GM18499 (cell line): ENCODE measurements at regions not wholly inside any gene's neighbourhood (a gene's known extent, or its start where the extent isn't known, plus 50 kb on each side); places are given as distances from the start of the nearest gene placed in this dataset.
A peak's percentile ranks its signal among the peaks of the same experiment; 100 is the strongest.

Experiments used
- ATAC-seq: cut with Tn5 transposase; IDR thresholded peaks from one replicate; pipeline ENCODE4 v1.9.1; 2021; ENCODE audit warnings: moderate number of reproducible peaks; ENCODE audit not compliant: insufficient read depth, unreplicated experiment

- ATAC-seq, result no peak
Measured at GRCh38 chr1:173128742-173129141, 78.0 kb upstream of the TNFSF18 start.

GRCh38 chr1:173127369-173128307 is 76.9 kb upstream of the TNFSF18 start:
- no peak for ATAC-seq

- ATAC-seq, result no peak
Measured at GRCh38 chr1:173126421-173126820, 75.7 kb upstream of the TNFSF18 start.

GRCh38 chr1:173122958-173123852 is 72.5 kb upstream of the TNFSF18 start:
- no peak for ATAC-seq

GRCh38 chr1:173122344-173122935 is 71.7 kb upstream of the TNFSF18 start:
- no peak for ATAC-seq

GRCh38 chr1:173118404-173118803 is 67.7 kb upstream of the TNFSF18 start:
- ATAC-seq, result no peak

- no peak for ATAC-seq
Measured at GRCh38 chr1:173117761-173118160, 67.0 kb upstream of the TNFSF18 start.

- ATAC-seq, result no peak
Measured at GRCh38 chr1:173117108-173117633, 66.4 kb upstream of the TNFSF18 start.

- no peak for ATAC-seq
Measured at GRCh38 chr1:173114346-173114745, 63.6 kb upstream of the TNFSF18 start.

GRCh38 chr1:173113015-173113741 is 62.4 kb upstream of the TNFSF18 start:
- ATAC-seq, result no peak

- ATAC-seq, result peak; percentile 94
Measured at GRCh38 chr1:173112129-173112528, 61.4 kb upstream of the TNFSF18 start.

- ATAC-seq, result no peak
Measured at GRCh38 chr1:173107696-173108095, 57.0 kb upstream of the TNFSF18 start.

GRCh38 chr1:173103006-173103405 is 52.3 kb upstream of the TNFSF18 start:
- no peak for ATAC-seq

- no peak for ATAC-seq
Measured at GRCh38 chr1:173101589-173101988, 50.8 kb upstream of the TNFSF18 start.

GRCh38 chr1:173100476-173101107 is 49.9 kb upstream of the TNFSF18 start:
- ATAC-seq, result no peak
